H1 (cell line): ENCODE measurements at regions not wholly inside any gene's neighbourhood (a gene's known extent, or its start where the extent isn't known, plus 50 kb on each side); places are given as distances from the start of the nearest gene placed in this dataset.

Experiments used
- CHD7 ChIP-seq: fragments of 300-600 bp; sonication (generic); IDR thresholded peaks from 2 replicates; pipeline ENCODE4 v1.7.1; 2012; ENCODE audit warnings: low read length, moderate library complexity, mild to moderate bottlenecking, inconsistent platforms; ENCODE audit not compliant: insufficient replicate concordance
- KDM1A ChIP-seq: fragments of 200-600, 300-600 bp; sonication (generic); IDR thresholded peaks from 2 replicates; pipeline ENCODE4 v1.7.1; 2016; ENCODE audit warnings: mild to moderate bottlenecking, low read length, borderline replicate concordance
- KDM4A ChIP-seq: IDR thresholded peaks from one replicate; pipeline ENCODE4 v1.7.1; 2012; ENCODE audit warnings: low read depth, mild to moderate bottlenecking, moderate library complexity, low read length, inconsistent platforms; ENCODE audit not compliant: severe bottlenecking
- PHF8 ChIP-seq: fragments of 200-600 bp; sonication (generic); conservative IDR thresholded peaks from 2 replicates; pipeline ENCODE4 v1.7.1; 2012; ENCODE audit warnings: low read depth, mild to moderate bottlenecking, inconsistent platforms, low read length, moderate library complexity
- SP4 ChIP-seq: IDR thresholded peaks from 2 replicates; pipeline ENCODE4 v1.6.1; 2012; ENCODE audit warnings: low read length, inconsistent platforms

- no peak for TF ChIP-seq KDM4A
- no peak for TF ChIP-seq KDM1A
- TF ChIP-seq PHF8, result no peak
- TF ChIP-seq CHD7, result no peak
- TF ChIP-seq SP4, result no peak
- TF ChIP-seq, all 59 proteins: peak for 4
Observed at GRCh38 chr11:116162886-116163230, 609.9 kb downstream of the BUD13 start (continued).
